Left colon (tissue), 2 donors: ENCODE measurements at regions not wholly inside any gene's neighbourhood (a gene's known extent, or its start where the extent isn't known, plus 50 kb on each side); places are given as distances from the start of the nearest gene placed in this dataset.
A peak's percentile ranks its signal among the peaks of the same experiment; 100 is the strongest.

ENCODE experiments used
- ATAC-seq: fragments of 200-7000 bp; cut with Tn5 transposase; one replicate; pipeline ENCODE4 v1.9.1; 2020; ENCODE audit warnings: mild to moderate bottlenecking, moderate library complexity
- DNase-seq, 2 donors: peaks; one replicate each; pipeline ENCODE4 v3.0.0-alpha.2; 2020
- intact Hi-C, 2 donors: fragments of 100-400 bp; cut with DNase I in 1 of 2; cut with micrococcal nuclease in 1 of 2; formaldehyde crosslinking; loops; one replicate each; pipeline versions ENCODE4 v1.11.2 to v1.14.0; 2022; cut with DNase I, micrococcal nuclease
- donor health status: DM: no; HTN: no; CAD: no.
- donor health status: DM: yes; HTN: yes; CAD: no.

DNA sequence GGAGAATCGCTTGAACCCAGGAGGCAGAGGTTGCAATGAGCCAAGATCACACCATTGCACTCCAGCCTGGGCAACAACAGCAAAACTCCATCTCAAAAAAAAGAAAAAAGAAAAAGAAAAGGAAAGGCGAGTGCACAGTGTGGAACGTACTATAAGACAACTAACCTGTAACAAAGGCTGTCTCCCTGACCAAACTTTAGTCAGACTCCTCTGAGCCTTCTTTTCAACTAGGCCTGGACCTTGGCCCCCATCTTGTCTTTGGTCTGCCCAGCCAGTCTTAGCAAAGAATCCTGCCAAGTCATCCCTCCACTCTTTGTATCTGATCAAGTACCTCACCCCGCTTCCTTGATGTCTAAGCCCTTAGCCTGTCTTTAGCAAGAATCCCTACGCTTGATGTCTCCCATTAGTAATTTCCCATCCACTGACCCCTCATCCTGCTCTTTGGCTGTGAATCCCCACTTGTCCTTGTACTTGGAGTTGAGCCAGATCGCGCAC is 68.9 kb upstream of the KDM7A start:
- no peak for ATAC-seq
- intact Hi-C loops = no loop called here
- DNase-seq = no peak

GRCh38 chr7:140242057-140243031 is 65.6 kb upstream of the KDM7A start:
- ATAC-seq (peak; percentile 50), DNase-seq (peak; percentile 66 to 69)
- intact Hi-C loops = no loop called here

GRCh38 chr7:140239653-140239935 is 62.8 kb upstream of the KDM7A start:
- intact Hi-C loops = loop anchor here in 1 of 2 donors (10.0 kb wide), 1 partner anchor 65 kb away; the partner anchor contains the start of gene KDM7A
- peak; percentile 31 for ATAC-seq
- peak; percentile 65 to 69 for DNase-seq

DNA sequence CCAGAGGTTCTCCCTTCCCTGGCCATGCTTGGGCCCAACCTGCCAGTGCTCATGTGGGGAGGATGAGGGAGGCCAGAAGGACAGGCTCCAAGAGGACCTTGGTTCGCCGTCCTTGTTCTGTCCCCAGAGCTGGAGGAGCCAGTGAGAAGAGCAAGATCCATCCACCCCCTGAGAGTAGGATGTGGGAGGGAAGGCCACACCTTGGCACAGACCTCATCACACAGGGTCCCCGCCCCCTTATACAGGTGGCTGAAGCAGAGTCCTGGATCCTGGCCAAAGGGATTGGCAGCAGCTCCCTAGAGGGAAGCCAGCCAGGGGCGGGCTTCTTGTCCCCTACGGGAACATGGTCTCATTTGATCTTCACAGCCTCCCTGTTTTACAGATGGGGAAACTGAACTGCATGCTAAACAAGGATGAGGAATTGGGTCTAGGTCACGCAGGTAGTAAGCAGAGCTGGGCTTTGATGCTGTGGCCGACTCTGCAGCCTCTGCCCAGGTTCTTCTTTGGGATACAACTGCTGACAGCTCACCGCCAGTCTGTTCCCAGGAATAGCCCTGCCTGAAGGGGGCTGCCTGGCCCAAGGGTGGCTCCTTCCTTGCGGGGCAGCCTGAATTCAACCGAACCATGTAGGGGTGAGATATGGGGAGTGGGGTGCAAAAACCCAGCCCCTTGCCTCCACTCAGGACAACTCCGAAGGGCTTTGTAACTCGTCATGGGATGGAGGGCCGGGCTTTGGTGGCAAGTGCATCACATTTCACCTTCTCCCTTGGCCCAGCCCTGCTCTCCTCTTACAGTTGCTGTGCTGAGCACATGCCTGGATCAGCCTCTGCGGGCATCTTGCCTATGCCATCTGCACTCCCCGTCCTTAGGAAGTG is 62.2 kb upstream of the KDM7A start:
- DNase-seq = peak; percentile 91 to 95
- ATAC-seq = peak; percentile 71
- intact Hi-C loops = loop anchor here in 1 of 2 donors (10.0 kb wide), 1 partner anchor 64 kb away; the partner anchor contains the start of gene KDM7A

- no peak for ATAC-seq
- intact Hi-C loops = loop anchor here in 1 of 2 donors (10.0 kb wide), 1 partner anchor 63 kb away; the partner anchor contains the start of gene KDM7A
These were observed 60.6 kb upstream of the KDM7A start for GRCh38 chr7:140237390-140237789.

DNA sequence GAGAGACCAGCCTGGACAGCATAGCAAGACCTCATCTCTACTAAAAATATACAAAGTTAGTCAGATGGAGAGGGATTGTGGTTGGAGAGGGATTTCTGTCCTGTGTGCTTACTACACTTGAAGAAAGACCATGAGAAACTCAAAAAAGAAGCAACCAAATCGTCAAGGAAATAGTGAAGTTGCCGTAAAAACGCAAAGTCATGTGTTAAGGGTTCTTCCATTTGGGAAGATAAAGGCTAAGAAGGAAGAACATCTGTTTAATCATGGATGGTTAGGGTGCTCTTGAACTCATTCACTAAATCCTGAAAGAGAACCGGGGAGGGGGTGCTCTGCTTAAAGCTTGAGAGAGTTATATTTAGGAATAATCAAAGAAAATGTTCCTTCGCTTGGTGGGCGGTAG is 59.8 kb upstream of the KDM7A start:
- intact Hi-C loops = loop anchor here in 1 of 2 donors (10.0 kb wide), 1 partner anchor 62 kb away; the partner anchor contains the start of gene KDM7A
- ATAC-seq = no peak
- no peak for DNase-seq

More at GRCh38 chr7:140237390-140237789, 60.6 kb upstream of the KDM7A start:
- DNase-seq = no peak

DNA sequence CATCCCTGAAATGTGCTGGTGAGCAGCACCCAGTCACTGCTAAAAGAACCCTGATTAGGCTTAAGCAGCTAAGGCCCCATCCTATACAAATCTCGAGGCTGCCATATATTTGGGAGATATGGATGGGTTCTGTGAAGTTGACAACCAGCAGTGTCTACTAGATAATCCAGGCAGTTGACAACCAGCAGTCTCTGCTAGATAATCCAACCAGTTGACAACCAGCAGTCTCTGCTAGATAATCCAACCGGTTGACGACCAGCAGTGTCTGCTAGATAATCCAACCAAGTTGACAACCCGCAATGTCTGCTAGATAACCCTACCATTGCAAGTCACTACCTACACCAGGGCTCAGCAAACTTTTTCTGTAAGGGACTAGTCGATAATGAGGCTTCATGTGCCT is 58.3 kb upstream of the KDM7A start:
- no peak for ATAC-seq
- intact Hi-C loops = loop anchor here in 1 of 2 donors (10.0 kb wide), 1 partner anchor 60 kb away; the partner anchor contains the start of gene KDM7A
- DNase-seq = no peak

DNA sequence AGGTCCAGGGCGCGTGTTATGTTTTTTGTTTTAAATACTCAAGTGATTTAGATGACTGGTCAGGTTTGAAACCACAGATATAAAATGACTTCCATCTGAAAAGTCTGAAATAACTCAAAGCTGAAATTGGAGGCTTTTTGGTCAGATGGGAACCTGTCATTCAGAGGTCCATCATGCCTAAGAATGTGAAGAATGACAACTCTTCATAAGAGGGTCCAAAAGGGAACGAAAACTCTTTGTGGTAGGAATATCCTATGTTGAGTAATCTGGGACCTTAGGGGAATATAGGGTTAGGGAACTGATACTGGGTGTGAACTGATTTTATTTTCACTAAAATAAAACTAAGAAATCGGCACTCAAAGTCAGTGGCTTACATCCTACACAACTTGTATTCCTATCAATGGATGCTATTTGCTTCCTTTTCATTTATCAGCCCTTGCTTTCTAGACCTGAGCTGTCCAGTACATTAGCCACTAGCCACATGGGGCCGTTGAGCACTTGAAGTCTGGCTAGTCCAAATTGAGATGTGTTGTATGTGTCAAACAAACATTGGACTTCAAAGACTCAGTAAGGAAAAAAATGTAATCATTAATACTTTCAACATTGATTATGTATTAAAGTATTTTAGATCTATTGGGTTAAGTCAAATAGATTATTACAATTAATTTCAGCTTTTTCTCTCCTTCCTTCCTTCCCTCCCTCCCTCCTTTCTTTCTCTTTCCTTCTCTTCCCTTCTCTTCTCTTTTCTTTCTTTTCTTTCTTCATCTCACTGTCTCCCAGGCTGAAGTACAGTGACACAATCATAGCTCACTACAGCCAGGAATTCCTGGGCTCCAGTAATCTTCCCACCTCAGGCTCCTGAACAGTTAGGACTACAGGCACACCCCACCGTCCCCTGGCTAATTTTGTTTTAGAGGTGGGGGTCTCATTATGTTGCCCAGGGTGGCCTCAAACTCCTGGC is 56.5 kb upstream of the KDM7A start:
- intact Hi-C loops = loop anchor here in 1 of 2 donors (10.0 kb wide), 1 partner anchor 58 kb away; the partner anchor contains the start of gene KDM7A
- DNase-seq (no peak), ATAC-seq (no peak)

DNA sequence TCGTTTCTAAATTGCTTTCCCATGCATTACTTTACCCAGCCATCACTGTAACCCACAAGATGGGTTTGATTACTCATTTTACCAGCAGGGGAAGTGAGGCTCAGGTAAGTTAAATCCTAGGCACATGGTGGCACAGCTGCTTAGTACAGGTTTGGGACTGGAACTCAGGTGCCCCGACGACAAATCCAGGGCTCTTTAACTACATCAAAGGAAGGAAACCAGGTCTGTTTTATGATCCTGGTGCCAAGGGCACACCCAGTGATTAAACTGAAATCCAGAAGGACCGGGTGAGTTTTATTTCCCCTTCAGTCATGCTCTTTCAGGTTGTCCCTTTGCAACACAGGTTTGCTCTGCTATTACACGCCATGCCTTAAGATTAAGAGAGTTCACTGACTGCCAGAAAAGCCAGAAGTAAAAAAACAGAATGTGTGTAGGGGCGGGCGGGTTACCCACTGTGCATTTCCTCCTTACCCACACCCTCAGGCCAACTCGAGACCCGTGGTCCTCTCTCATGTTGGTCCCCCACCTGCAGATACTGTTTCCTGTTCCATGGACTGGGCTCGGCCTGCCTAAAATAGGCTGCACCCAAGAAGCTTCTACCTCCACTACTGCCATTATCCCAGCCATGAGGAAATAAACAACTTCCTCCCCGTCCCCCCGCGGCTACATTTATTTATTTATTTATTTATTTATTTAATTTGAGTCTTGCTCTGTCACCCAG is 55.1 kb upstream of the KDM7A start:
- intact Hi-C loops = loop anchor here in 1 of 2 donors (10.0 kb wide), 1 partner anchor 57 kb away; the partner anchor contains the start of gene KDM7A
- ATAC-seq = peak; percentile 55
- peak; percentile 58 to 76 for DNase-seq

GRCh38 chr7:140230861-140231770 is 54.3 kb upstream of the KDM7A start:
- DNase-seq (peak; percentile 89 to 93), ATAC-seq (peak; percentile 53)
- intact Hi-C loops = loop anchor here in 1 of 2 donors (10.0 kb wide), 1 partner anchor 56 kb away; the partner anchor contains the start of gene KDM7A

- intact Hi-C loops = loop anchor here in 1 of 2 donors (10.0 kb wide), 1 partner anchor 56 kb away; the partner anchor contains the start of gene KDM7A
- DNase-seq (peak; percentile 72 to 85), ATAC-seq (peak; percentile 45)
These were observed 53.7 kb upstream of the KDM7A start for GRCh38 chr7:140230516-140230860.

- intact Hi-C loops = loop anchor here in 1 of 2 donors (10.0 kb wide), 1 partner anchor 55 kb away; the partner anchor contains the start of gene KDM7A
- ATAC-seq (peak; percentile 62), DNase-seq (peak; percentile 87 to 88)
These were observed 53.1 kb upstream of the KDM7A start for GRCh38 chr7:140229591-140230515.

- ATAC-seq (no peak), DNase-seq (no peak)
- intact Hi-C loops = no loop called here
These were observed 52.3 kb upstream of the KDM7A start for GRCh38 chr7:140229101-140229525.
